ENCODE measurements at regions not wholly inside any gene's neighbourhood (a gene's known extent, or its start where the extent isn't known, plus 50 kb on each side); places are given as distances from the start of the nearest gene placed in this dataset.
"Not testable (repeated sequence)": the region's sequence is repeated elsewhere in the genome, so short reads cannot be mapped to it uniquely, and the experiment has no call there.

- H3K36me3 ChIP-seq (ENCODE audit: control insufficient read depth in 2 of 2, extremely low read depth in 1 of 2, insufficient read depth in 1 of 2, low read length in 1 of 2): no peaks in the 10 kb centered on the region
- no peaks in the 10 kb centered on the region for H3K9me3 ChIP-seq
- DNase-seq: no peak
- no peak overlapping the region for H3K27ac ChIP-seq (ENCODE audit: low read length)
- ATAC-seq (replicated peaks in 1 of 4): no peak
- Mint-ChIP-seq H3K27me3 (peaks cover 1 to 3% of the 10 kb centered on the region in 2 donors), H3K9me3 (peaks cover 3 to 8% (median 3%) of the 10 kb centered on the region in 3 donors), H3K4me3 (no peak overlapping the region), H3K27ac (no peak overlapping the region), H3K4me1 (no peaks in the 10 kb centered on the region), H3K36me3 (no peaks in the 10 kb centered on the region)
- H3K4me1 ChIP-seq (ENCODE audit: control insufficient read depth in 1 of 2, extremely low read depth in 1 of 2, insufficient read depth in 2 of 2, low read length in 2 of 2): no peaks in the 10 kb centered on the region
- H3K4me3 ChIP-seq (ENCODE audit: control insufficient read depth in 1 of 2, extremely low read depth in 1 of 2, low read length in 1 of 2): no peak overlapping the region
- ChIA-PET CTCF (no interaction called here), POLR2A (no interaction called here)
- WGBS (ENCODE audit: insufficient coverage): 11% methylated on average over 2 of the region's 3 CpGs
- no peaks in the 10 kb centered on the region for H3K27me3 ChIP-seq (replicated peaks in 1 of 2; ENCODE audit: control insufficient read depth in 2 of 2, extremely low read depth in 1 of 2, insufficient read depth in 2 of 2, low read length in 1 of 2)
Observed at GRCh38 chr11:115613004-115613403, 108.8 kb upstream of the CADM1 start.

DNA sequence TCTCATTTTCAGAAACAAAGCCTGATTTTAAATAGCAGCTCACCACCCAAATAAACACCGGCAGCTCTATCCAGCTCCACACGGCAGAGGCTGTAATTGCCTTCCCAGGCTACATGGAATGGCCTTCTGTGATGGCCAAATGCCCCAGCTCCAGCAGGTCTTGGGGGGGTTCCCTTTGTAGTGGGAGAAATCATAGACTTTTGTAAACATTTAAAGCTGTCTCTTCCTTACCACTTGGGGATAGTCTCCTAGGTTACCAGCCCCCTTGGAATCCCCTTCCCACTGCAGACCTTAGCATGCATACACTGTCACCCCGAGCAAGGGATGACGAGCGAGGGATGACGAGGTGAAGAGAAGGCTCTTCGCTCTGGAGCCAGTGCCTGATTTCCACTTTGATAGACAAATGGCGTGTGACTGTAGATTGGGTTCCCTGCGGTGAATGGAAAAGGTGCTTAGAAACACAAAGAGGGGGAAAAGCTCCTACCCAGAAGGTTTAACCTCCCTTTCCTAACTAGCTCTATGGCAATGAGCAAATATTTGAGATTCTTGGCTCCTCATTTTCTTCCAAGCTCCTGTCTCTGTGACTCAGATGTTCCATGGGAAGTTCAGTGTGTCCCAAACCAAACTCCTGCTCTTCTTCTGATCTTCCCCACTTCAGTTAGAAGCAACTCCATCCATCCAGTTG, 108.0 kb upstream of the CADM1 start:
- Mint-ChIP-seq H3K27ac (no peak overlapping the region), H3K36me3 (no peaks in the 10 kb centered on the region), H3K9me3 (peaks cover 0 to 8% (median 0%) of the 10 kb centered on the region in 3 donors), H3K27me3 (peaks cover 1 to 7% of the 10 kb centered on the region in 2 donors), H3K4me1 (no peaks in the 10 kb centered on the region), H3K4me3 (no peak overlapping the region)
- Histone ChIP-seq H3K27ac (ENCODE audit: low read length) (no peak overlapping the region), H3K4me3 (ENCODE audit: control insufficient read depth in 1 of 2, extremely low read depth in 1 of 2, low read length in 1 of 2) (no peak overlapping the region), H3K36me3 (ENCODE audit: control insufficient read depth in 2 of 2, extremely low read depth in 1 of 2, insufficient read depth in 1 of 2, low read length in 1 of 2) (no peaks in the 10 kb centered on the region), H3K9me3 (no peaks in the 10 kb centered on the region), H3K4me1 (ENCODE audit: control insufficient read depth in 1 of 2, extremely low read depth in 1 of 2, insufficient read depth in 2 of 2, low read length in 2 of 2) (no peaks in the 10 kb centered on the region), H3K27me3 (replicated peaks in 1 of 2; ENCODE audit: control insufficient read depth in 2 of 2, extremely low read depth in 1 of 2, insufficient read depth in 2 of 2, low read length in 1 of 2) (no peaks in the 10 kb centered on the region)
- DNase-seq (no peak), ATAC-seq (replicated peaks in 1 of 4) (no peak)
- ChIA-PET CTCF (no interaction called here), POLR2A (no interaction called here)
- 60% methylated on average over 2 of the region's 9 CpGs for WGBS (ENCODE audit: insufficient coverage)

DNA sequence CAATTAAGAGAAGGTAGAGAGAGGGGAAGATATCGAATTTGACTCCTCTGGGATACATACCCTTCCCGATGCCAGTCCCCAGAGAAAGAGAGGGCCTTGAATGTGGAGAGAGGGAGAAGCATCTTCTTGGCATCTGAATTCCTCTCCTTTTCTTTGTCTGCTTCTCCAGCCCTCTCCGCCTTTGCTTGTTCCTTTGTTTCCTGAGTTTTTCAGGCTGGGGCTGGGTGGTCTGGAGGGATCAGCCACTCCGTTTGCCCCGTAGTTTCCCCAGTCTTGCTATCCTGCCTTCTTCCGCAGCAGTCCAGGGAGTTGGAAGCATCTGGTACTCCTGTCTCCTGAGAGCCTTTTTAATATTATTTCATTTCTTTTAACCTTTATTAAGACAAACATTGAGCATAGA, 107.1 kb upstream of the CADM1 start:
- H3K4me1 Mint-ChIP-seq: no peaks in the 10 kb centered on the region
- no peaks in the 10 kb centered on the region for H3K4me1 ChIP-seq (ENCODE audit: control insufficient read depth in 1 of 2, extremely low read depth in 1 of 2, insufficient read depth in 2 of 2, low read length in 2 of 2)
- H3K27me3 Mint-ChIP-seq: peaks cover 4 to 10% of the 10 kb centered on the region in 2 donors
- CTCF ChIA-PET: no interaction called here
- no peaks in the 10 kb centered on the region for H3K9me3 ChIP-seq
- H3K36me3 Mint-ChIP-seq: no peaks in the 10 kb centered on the region
- no peaks in the 10 kb centered on the region for H3K36me3 ChIP-seq (ENCODE audit: control insufficient read depth in 2 of 2, extremely low read depth in 1 of 2, insufficient read depth in 1 of 2, low read length in 1 of 2)
- no peak overlapping the region for H3K4me3 Mint-ChIP-seq
- WGBS (ENCODE audit: insufficient coverage): 50% methylated on average over 1 of the region's 6 CpGs
- H3K27ac Mint-ChIP-seq: no peak overlapping the region
- no peak overlapping the region for H3K27ac ChIP-seq (ENCODE audit: low read length)
- ATAC-seq (replicated peaks in 1 of 4): no peak
- DNase-seq: no peak
- peaks cover 0 to 3% of the 10 kb centered on the region in 2 experiments for H3K27me3 ChIP-seq (replicated peaks in 1 of 2; ENCODE audit: control insufficient read depth in 2 of 2, extremely low read depth in 1 of 2, insufficient read depth in 2 of 2, low read length in 1 of 2)
- H3K4me3 ChIP-seq (ENCODE audit: control insufficient read depth in 1 of 2, extremely low read depth in 1 of 2, low read length in 1 of 2): no peak overlapping the region
- peaks cover 0 to 8% (median 0%) of the 10 kb centered on the region in 3 donors for H3K9me3 Mint-ChIP-seq
- POLR2A ChIA-PET: no interaction called here

- no peaks in the 10 kb centered on the region for H3K36me3 Mint-ChIP-seq
- no CpG with 5 or more reads among the region's 3 CpGs for WGBS (ENCODE audit: insufficient coverage)
- H3K27ac Mint-ChIP-seq: no peak overlapping the region
- no peaks in the 10 kb centered on the region for H3K4me1 ChIP-seq (ENCODE audit: control insufficient read depth in 1 of 2, extremely low read depth in 1 of 2, insufficient read depth in 2 of 2, low read length in 2 of 2)
- H3K4me3 Mint-ChIP-seq: no peak overlapping the region
- no peak overlapping the region for H3K27ac ChIP-seq (ENCODE audit: low read length)
- ATAC-seq (replicated peaks in 1 of 4): no peak
- no peaks in the 10 kb centered on the region for H3K4me1 Mint-ChIP-seq
- H3K27me3 ChIP-seq (replicated peaks in 1 of 2; ENCODE audit: control insufficient read depth in 2 of 2, extremely low read depth in 1 of 2, insufficient read depth in 2 of 2, low read length in 1 of 2): peaks cover 0 to 3% of the 10 kb centered on the region in 2 experiments
- peaks cover 0 to 8% (median 0%) of the 10 kb centered on the region in 3 donors for H3K9me3 Mint-ChIP-seq
- DNase-seq: no peak
- CTCF ChIA-PET: no interaction called here
- no peak overlapping the region for H3K4me3 ChIP-seq (ENCODE audit: control insufficient read depth in 1 of 2, extremely low read depth in 1 of 2, low read length in 1 of 2)
- POLR2A ChIA-PET: no interaction called here
- H3K36me3 ChIP-seq (ENCODE audit: control insufficient read depth in 2 of 2, extremely low read depth in 1 of 2, insufficient read depth in 1 of 2, low read length in 1 of 2): no peaks in the 10 kb centered on the region
- H3K27me3 Mint-ChIP-seq: peaks cover 4 to 11% of the 10 kb centered on the region in 2 donors
- H3K9me3 ChIP-seq: no peaks in the 10 kb centered on the region
Observed at GRCh38 chr11:115610908-115611307, 106.7 kb upstream of the CADM1 start.

GRCh38 chr11:115610234-115610633, 106.0 kb upstream of the CADM1 start:
- H3K4me1 Mint-ChIP-seq; H3K4me3 Mint-ChIP-seq; H3K9me3 Mint-ChIP-seq; POLR2A ChIA-PET; H3K36me3 ChIP-seq (ENCODE audit: control insufficient read depth in 2 of 2, extremely low read depth in 1 of 2, insufficient read depth in 1 of 2, low read length in 1 of 2); H3K27ac ChIP-seq (ENCODE audit: low read length); H3K27me3 ChIP-seq (replicated peaks in 1 of 2; ENCODE audit: control insufficient read depth in 2 of 2, extremely low read depth in 1 of 2, insufficient read depth in 2 of 2, low read length in 1 of 2); H3K4me1 ChIP-seq (ENCODE audit: control insufficient read depth in 1 of 2, extremely low read depth in 1 of 2, insufficient read depth in 2 of 2, low read length in 2 of 2); H3K36me3 Mint-ChIP-seq; DNase-seq; ATAC-seq (replicated peaks in 1 of 4); H3K9me3 ChIP-seq; H3K4me3 ChIP-seq (ENCODE audit: control insufficient read depth in 1 of 2, extremely low read depth in 1 of 2, low read length in 1 of 2); H3K27ac Mint-ChIP-seq; CTCF ChIA-PET: not testable (repeated sequence)
- WGBS (ENCODE audit: insufficient coverage): no CpG with 5 or more reads among the region's 1 CpG
- peaks cover 6 to 11% of the 10 kb centered on the region in 2 donors for H3K27me3 Mint-ChIP-seq

DNA sequence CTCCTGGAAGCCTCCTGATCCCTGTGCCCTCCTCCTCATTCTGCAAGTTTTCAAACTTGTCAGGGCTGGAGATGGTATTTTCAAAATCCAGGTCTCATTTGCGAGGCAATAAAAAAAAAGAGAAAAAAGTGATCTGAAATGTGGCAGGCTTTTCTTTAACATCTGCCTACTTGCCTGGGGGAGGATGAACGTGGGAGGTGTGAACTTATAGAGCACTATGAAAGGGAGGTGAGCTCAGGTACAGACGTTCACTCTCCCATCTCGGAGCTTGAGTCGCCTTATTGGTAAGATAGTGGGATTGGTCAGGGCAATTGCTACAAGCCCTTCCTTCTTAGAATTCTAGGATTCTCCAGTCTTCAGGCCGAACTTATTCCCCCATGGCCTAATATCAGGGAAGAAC, 104.8 kb upstream of the CADM1 start:
- Mint-ChIP-seq H3K27ac (no peak overlapping the region), H3K4me1 (no peaks in the 10 kb centered on the region), H3K4me3 (no peak overlapping the region), H3K27me3 (peaks cover 6 to 11% of the 10 kb centered on the region in 2 donors), H3K9me3 (peaks cover 0 to 8% (median 0%) of the 10 kb centered on the region in 3 donors), H3K36me3 (no peaks in the 10 kb centered on the region)
- H3K9me3 ChIP-seq: no peaks in the 10 kb centered on the region
- no peaks in the 10 kb centered on the region for H3K36me3 ChIP-seq (ENCODE audit: control insufficient read depth in 2 of 2, extremely low read depth in 1 of 2, insufficient read depth in 1 of 2, low read length in 1 of 2)
- H3K27ac ChIP-seq (ENCODE audit: low read length): no peak overlapping the region
- no peak overlapping the region for H3K4me3 ChIP-seq (ENCODE audit: control insufficient read depth in 1 of 2, extremely low read depth in 1 of 2, low read length in 1 of 2)
- ChIA-PET POLR2A (no interaction called here), CTCF (interaction anchor here in 1 of 2 donors (0.7 kb wide), 1 partner anchor 12 kb away, joined by 3 read pairs; no protein-coding TSS in a partner anchor)
- H3K27me3 ChIP-seq (replicated peaks in 1 of 2; ENCODE audit: control insufficient read depth in 2 of 2, extremely low read depth in 1 of 2, insufficient read depth in 2 of 2, low read length in 1 of 2): peaks cover 0 to 3% of the 10 kb centered on the region in 2 experiments
- 100% methylated on average over 1 of the region's 6 CpGs for WGBS (ENCODE audit: insufficient coverage)
- ATAC-seq (replicated peaks in 1 of 4): no peak
- no peaks in the 10 kb centered on the region for H3K4me1 ChIP-seq (ENCODE audit: control insufficient read depth in 1 of 2, extremely low read depth in 1 of 2, insufficient read depth in 2 of 2, low read length in 2 of 2)
- DNase-seq: no peak
